HEK293 (cell line): ENCODE measurements at regions not wholly inside any gene's neighbourhood (a gene's known extent, or its start where the extent isn't known, plus 50 kb on each side); places are given as distances from the start of the nearest gene placed in this dataset.

Experiments used
- ELK4 ChIP-seq: IDR thresholded peaks from 2 replicates; pipeline ENCODE4 v1.6.1; 2011; ENCODE audit warnings: mild to moderate bottlenecking, low read depth, low read length, borderline replicate concordance
- GLIS1 ChIP-seq: fragments of 450-650 bp; formaldehyde crosslinking; IDR thresholded peaks from 2 replicates; pipeline ENCODE4 v1.5.1; 2016; ENCODE audit warnings: missing biosample characterization, missing genetic modification characterization
- IKZF3 ChIP-seq: fragments of 450-650 bp; IDR thresholded peaks from 2 replicates; pipeline ENCODE4 v1.5.0; 2018; ENCODE audit warnings: missing biosample characterization, mild to moderate bottlenecking, missing genetic modification characterization, moderate library complexity
- KLF10 ChIP-seq: fragments of 450-650 bp; IDR thresholded peaks from 2 replicates; pipeline ENCODE4 v1.5.1; 2018; ENCODE audit warnings: missing biosample characterization, mild to moderate bottlenecking, missing genetic modification characterization
- PRDM6 ChIP-seq: fragments of 450-650 bp; formaldehyde crosslinking; IDR thresholded peaks from 2 replicates; pipeline ENCODE4 v1.5.1; 2017; ENCODE audit warnings: missing biosample characterization, missing genetic modification characterization
- REPIN1 ChIP-seq: fragments of 450-650 bp; formaldehyde crosslinking; IDR thresholded peaks from 2 replicates; pipeline ENCODE4 v1.5.1; 2017; ENCODE audit warnings: missing biosample characterization, missing genetic modification characterization, low read depth
- YY2 ChIP-seq: fragments of 450-650 bp; formaldehyde crosslinking; IDR thresholded peaks from 2 replicates; pipeline ENCODE4 v1.5.1; 2016; ENCODE audit warnings: missing biosample characterization, missing genetic modification characterization
- ZBTB17 ChIP-seq: fragments of 450-650 bp; formaldehyde crosslinking; IDR thresholded peaks from 2 replicates; pipeline ENCODE4 v1.5.1; 2016; ENCODE audit warnings: missing biosample characterization, missing genetic modification characterization
- ZBTB44 ChIP-seq: fragments of 450-650 bp; IDR thresholded peaks from 2 replicates; pipeline ENCODE4 v1.5.1; 2018; ENCODE audit warnings: missing biosample characterization, mild to moderate bottlenecking, missing genetic modification characterization
- ZIC2 ChIP-seq: fragments of 450-650 bp; formaldehyde crosslinking; IDR thresholded peaks from 2 replicates; pipeline ENCODE4 v1.5.1; 2016; ENCODE audit warnings: missing biosample characterization, missing genetic modification characterization
- ZNF10 ChIP-seq: fragments of 450-650 bp; formaldehyde crosslinking; IDR thresholded peaks from 2 replicates; pipeline ENCODE4 v1.5.1; 2017; ENCODE audit warnings: missing biosample characterization, missing genetic modification characterization
- ZNF121 ChIP-seq: fragments of 450-650 bp; formaldehyde crosslinking; IDR thresholded peaks from 2 replicates; pipeline ENCODE4 v1.5.1; 2016; ENCODE audit warnings: missing biosample characterization, missing genetic modification characterization
- ZNF18 ChIP-seq: fragments of 450-650 bp; formaldehyde crosslinking; IDR thresholded peaks from 2 replicates; pipeline ENCODE4 v1.5.1; 2016; ENCODE audit warnings: missing biosample characterization, missing genetic modification characterization
- ZNF24 ChIP-seq: fragments of 450-650 bp; formaldehyde crosslinking; IDR thresholded peaks from 2 replicates; pipeline ENCODE4 v1.5.1; 2016; ENCODE audit warnings: missing biosample characterization, missing genetic modification characterization
- ZNF26 ChIP-seq: fragments of 450-650 bp; formaldehyde crosslinking; IDR thresholded peaks from 2 replicates; pipeline ENCODE4 v1.5.1; 2016; ENCODE audit warnings: missing biosample characterization, missing genetic modification characterization
- ZNF324 ChIP-seq: fragments of 450-650 bp; formaldehyde crosslinking; IDR thresholded peaks from 2 replicates; pipeline ENCODE4 v1.5.1; 2016; ENCODE audit warnings: missing biosample characterization, missing genetic modification characterization
- ZNF366 ChIP-seq: fragments of 450-650 bp; formaldehyde crosslinking; conservative IDR thresholded peaks from 2 replicates; pipeline ENCODE4 v1.5.1; 2016; ENCODE audit warnings: missing biosample characterization, missing genetic modification characterization
- ZNF423 ChIP-seq: fragments of 450-650 bp; formaldehyde crosslinking; IDR thresholded peaks from 2 replicates; pipeline ENCODE4 v1.5.1; 2016; ENCODE audit warnings: missing biosample characterization, missing genetic modification characterization
- ZNF488 ChIP-seq: fragments of 450-650 bp; formaldehyde crosslinking; IDR thresholded peaks from 2 replicates; pipeline ENCODE4 v1.5.1; 2016; ENCODE audit warnings: missing biosample characterization, missing genetic modification characterization
- ZNF580 ChIP-seq: fragments of 450-650 bp; formaldehyde crosslinking; IDR thresholded peaks from 2 replicates; pipeline ENCODE4 v1.5.1; 2016; ENCODE audit warnings: missing biosample characterization, missing genetic modification characterization
- ZNF596 ChIP-seq: fragments of 450-650 bp; IDR thresholded peaks from 2 replicates; pipeline ENCODE4 v1.5.0; 2018; ENCODE audit warnings: missing biosample characterization, mild to moderate bottlenecking, missing genetic modification characterization, moderate library complexity
- ZNF843 ChIP-seq: fragments of 450-650 bp; formaldehyde crosslinking; IDR thresholded peaks from 2 replicates; pipeline ENCODE4 v1.5.1; 2016; ENCODE audit warnings: missing biosample characterization, missing genetic modification characterization

GRCh38 chr5:62043289-62044280 is 262.4 kb upstream of the KIF2A start (continued):
- TF ChIP-seq ZNF596 (peak; percentile 85), ZNF121 (tag by site-specific recombination) (0 out of 2 replicates have a peak, but pooled peaks have one; percentile 19), ZNF843 (tag by site-specific recombination) (peak; percentile 79; the same call in 1 of the 2 replicates), ZIC2 (peak; percentile 97), ZNF324 (no peak), ZNF366 (tag by site-specific recombination) (peak; percentile 47; the same call in 1 of the 2 replicates), ZNF18 (tag by site-specific recombination) (0 out of 2 replicates have a peak, but pooled peaks have one; percentile 42), ELK4 (no peak), GLIS1 (tag by site-specific recombination) (peak; percentile 96), ZNF580 (tag by site-specific recombination) (peak; percentile 74), PRDM6 (peak; percentile 85), ZNF488 (tag by site-specific recombination) (0 out of 2 replicates have a peak, but pooled peaks have one; percentile 18), ZNF423 (tag by site-specific recombination) (0 out of 2 replicates have a peak, but pooled peaks have one; percentile 18), KLF10 (tag by site-specific recombination) (peak; percentile 21; the same call in 1 of the 2 replicates), IKZF3 (tag by site-specific recombination) (peak; percentile 94), REPIN1 (no peak), ZNF24 (peak; percentile 73), ZNF26 (no peak), YY2 (tag by site-specific recombination) (no peak), ZBTB44 (peak; percentile 96), ZBTB17 (peak; percentile 47; the same call in 1 of the 2 replicates), ZNF10 (peak; percentile 68)
